Brain microvascular endothelial cell (primary cell): ENCODE measurements at regions not wholly inside any gene's neighbourhood (a gene's known extent, or its start where the extent isn't known, plus 50 kb on each side); places are given as distances from the start of the nearest gene placed in this dataset.

Experiments used
- DNase-seq: peaks from one replicate; pipeline ENCODE4 v3.0.0-alpha.2; 2020
- H3K27ac ChIP-seq: fragments of 250-450 bp; sonication (Bioruptor Pico); 2 replicates; pipeline ENCODE4 v1.5.1; 2020; ENCODE audit warnings: mild to moderate bottlenecking, moderate library complexity
- H3K27me3 ChIP-seq: fragments of 250-450 bp; sonication (Bioruptor Pico); replicated peaks from 2 replicates; pipeline ENCODE4 v1.5.1; 2020; ENCODE audit warnings: mild to moderate bottlenecking
- H3K36me3 ChIP-seq: fragments of 250-450 bp; sonication (Bioruptor Pico); replicated peaks from 2 replicates; pipeline ENCODE4 v1.5.1; 2020; ENCODE audit warnings: mild to moderate bottlenecking
- H3K4me3 ChIP-seq: 2 replicates; pipeline ENCODE4 v1.5.1; 2011; ENCODE audit warnings: low read depth, mild to moderate bottlenecking, control low read depth, low read length, moderate library complexity
- in situ Hi-C: cut with HindIII; loops from 2 replicates; pipeline ENCODE4 v1.10.0; 2017; ENCODE audit warnings: low sequenced_read_pairs, low pct_ligation_motif_present
- TF ChIP-seq, protein P1 (sequence below): IDR thresholded peaks from 2 replicates; pipeline ENCODE4 v1.5.1; 2011; ENCODE audit warnings: low read depth, mild to moderate bottlenecking, moderate library complexity, low read length, control low read depth, inconsistent platforms; ENCODE audit errors: missing control alignments

DNA sequence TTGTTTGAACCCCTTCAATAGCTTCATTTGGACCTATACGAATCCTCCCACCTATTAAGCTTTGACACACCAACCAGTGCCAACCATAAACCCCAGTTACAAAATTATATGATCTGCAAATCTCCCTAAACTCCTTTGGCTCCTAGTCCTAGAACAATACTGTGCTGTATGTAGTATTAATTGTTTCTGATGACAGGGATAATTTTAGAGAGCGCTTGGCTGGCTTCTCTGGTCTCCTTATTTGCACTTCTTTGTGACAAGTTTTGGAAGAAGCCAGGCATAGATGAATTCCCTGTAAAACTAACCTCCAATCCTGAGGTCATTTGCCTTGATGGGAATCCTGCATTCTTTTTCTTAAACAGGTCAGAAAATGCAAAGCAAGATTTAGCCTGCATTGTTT lies 433.0 kb downstream of the PPARGC1A start:
- TF ChIP-seq, protein P1, sequence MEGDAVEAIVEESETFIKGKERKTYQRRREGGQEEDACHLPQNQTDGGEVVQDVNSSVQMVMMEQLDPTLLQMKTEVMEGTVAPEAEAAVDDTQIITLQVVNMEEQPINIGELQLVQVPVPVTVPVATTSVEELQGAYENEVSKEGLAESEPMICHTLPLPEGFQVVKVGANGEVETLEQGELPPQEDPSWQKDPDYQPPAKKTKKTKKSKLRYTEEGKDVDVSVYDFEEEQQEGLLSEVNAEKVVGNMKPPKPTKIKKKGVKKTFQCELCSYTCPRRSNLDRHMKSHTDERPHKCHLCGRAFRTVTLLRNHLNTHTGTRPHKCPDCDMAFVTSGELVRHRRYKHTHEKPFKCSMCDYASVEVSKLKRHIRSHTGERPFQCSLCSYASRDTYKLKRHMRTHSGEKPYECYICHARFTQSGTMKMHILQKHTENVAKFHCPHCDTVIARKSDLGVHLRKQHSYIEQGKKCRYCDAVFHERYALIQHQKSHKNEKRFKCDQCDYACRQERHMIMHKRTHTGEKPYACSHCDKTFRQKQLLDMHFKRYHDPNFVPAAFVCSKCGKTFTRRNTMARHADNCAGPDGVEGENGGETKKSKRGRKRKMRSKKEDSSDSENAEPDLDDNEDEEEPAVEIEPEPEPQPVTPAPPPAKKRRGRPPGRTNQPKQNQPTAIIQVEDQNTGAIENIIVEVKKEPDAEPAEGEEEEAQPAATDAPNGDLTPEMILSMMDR: no peak
- Histone ChIP-seq H3K27me3 (no peaks in the 10 kb centered on the region), H3K4me3 (no peak overlapping the region), H3K27ac (no peak overlapping the region), H3K36me3 (no peaks in the 10 kb centered on the region)
- DNase-seq: no peak
- in situ Hi-C loops: no loop called here

- no peak for DNase-seq
- Histone ChIP-seq H3K4me3 (no peak overlapping the region), H3K36me3 (no peaks in the 10 kb centered on the region), H3K27me3 (no peaks in the 10 kb centered on the region), H3K27ac (no peak overlapping the region)
- TF ChIP-seq, protein P1: peak; percentile 16
- in situ Hi-C loops: no loop called here
These were observed 434.2 kb downstream of the PPARGC1A start for GRCh38 chr4:23455456-23456158.

DNA sequence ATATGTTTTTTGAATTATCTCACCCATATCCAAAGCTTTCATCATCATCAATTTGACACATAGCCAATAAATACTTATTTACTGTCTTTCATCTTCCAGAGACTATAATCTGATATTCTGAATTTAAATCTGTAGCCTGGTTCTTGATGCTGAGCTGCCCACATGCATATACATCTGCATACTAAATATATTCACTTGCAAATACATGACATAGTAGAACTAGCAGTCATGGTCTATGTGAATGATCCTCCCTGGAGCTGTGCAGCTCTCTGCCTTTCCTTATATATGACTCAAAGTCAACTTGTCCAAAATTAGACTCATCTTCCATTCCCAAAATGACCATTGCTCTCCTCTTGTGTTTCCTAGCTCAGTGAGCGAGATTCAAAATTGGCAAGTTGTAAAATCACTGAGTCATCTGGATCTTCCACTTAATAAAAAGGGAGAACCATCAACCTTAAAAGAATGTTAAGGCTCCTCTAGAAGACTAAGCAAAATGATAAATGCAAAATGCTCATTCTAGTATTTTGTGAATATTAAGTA lies 448.2 kb downstream of the PPARGC1A start:
- no peak overlapping the region for H3K4me3 ChIP-seq
- no peak for DNase-seq
- H3K27ac ChIP-seq: no peak overlapping the region
- TF ChIP-seq, protein P1: no peak
- in situ Hi-C loops: no loop called here
- H3K27me3 ChIP-seq: no peaks in the 10 kb centered on the region
- no peaks in the 10 kb centered on the region for H3K36me3 ChIP-seq

GRCh38 chr4:23438764-23439163 lies 451.1 kb downstream of the PPARGC1A start:
- no peaks in the 10 kb centered on the region for H3K36me3 ChIP-seq
- in situ Hi-C loops: no loop called here
- no peaks in the 10 kb centered on the region for H3K27me3 ChIP-seq
- no peak overlapping the region for H3K4me3 ChIP-seq
- no peak overlapping the region for H3K27ac ChIP-seq
- DNase-seq: no peak
- TF ChIP-seq, protein P1: no peak

- no peak overlapping the region for H3K27ac ChIP-seq
- in situ Hi-C loops: no loop called here
- TF ChIP-seq, protein P1: no peak
- H3K4me3 ChIP-seq: no peak overlapping the region
- no peaks in the 10 kb centered on the region for H3K27me3 ChIP-seq
- no peak for DNase-seq
- no peaks in the 10 kb centered on the region for H3K36me3 ChIP-seq
These were observed 460.4 kb downstream of the PPARGC1A start for GRCh38 chr4:23429497-23429896.

- H3K36me3 ChIP-seq: no peaks in the 10 kb centered on the region
- no peak for DNase-seq
- TF ChIP-seq, protein P1: no peak
These were observed 464.3 kb downstream of the PPARGC1A start for GRCh38 chr4:23425570-23425969.

More at GRCh38 chr4:23425570-23425969, 464.3 kb downstream of the PPARGC1A start:
- H3K27ac ChIP-seq: no peak overlapping the region
- H3K27me3 ChIP-seq: no peaks in the 10 kb centered on the region
- no peak overlapping the region for H3K4me3 ChIP-seq
- in situ Hi-C loops: no loop called here
